ENCODE measurements at regions not wholly inside any gene's neighbourhood (a gene's known extent, or its start where the extent isn't known, plus 50 kb on each side); places are given as distances from the start of the nearest gene placed in this dataset.

GRCh38 chr10:65581426-65582026, 1344.3 kb upstream of the LRRTM3 start:
- Histone ChIP-seq H3K9me3 (ENCODE audit: severe bottlenecking) (no peaks in the 10 kb centered on the region), H3K4me3 (ENCODE audit: low read depth, low read length) (no peak overlapping the region), H3K27ac (no peak overlapping the region), H3K27me3 (ENCODE audit: insufficient read depth, low read depth, severe bottlenecking) (no peaks in the 10 kb centered on the region), H3K36me3 (no peaks in the 10 kb centered on the region)
- TF ChIP-seq CTCF (IDR thresholded peaks at IDR 0.05; ENCODE audit: low read depth, low read length), result no peak
- no peak for DNase-seq

GRCh38 chr10:65602182-65602865, 1323.5 kb upstream of the LRRTM3 start:
- no peaks in the 10 kb centered on the region for H3K27me3 ChIP-seq (ENCODE audit: insufficient read depth, low read depth, severe bottlenecking)
- no peaks in the 10 kb centered on the region; the same call in 1 of the 2 replicates for H3K36me3 ChIP-seq
- no peaks in the 10 kb centered on the region for H3K9me3 ChIP-seq (ENCODE audit: severe bottlenecking)
- no peak for DNase-seq
- TF ChIP-seq CTCF (IDR thresholded peaks at IDR 0.05; ENCODE audit: low read depth, low read length), result no peak
- H3K4me3 ChIP-seq (ENCODE audit: low read depth, low read length), result no peak overlapping the region
- H3K27ac ChIP-seq, result no peak overlapping the region

GRCh38 chr10:65611592-65611991, 1314.2 kb upstream of the LRRTM3 start:
- Histone ChIP-seq H3K27me3 (ENCODE audit: insufficient read depth, low read depth, severe bottlenecking) (no peaks in the 10 kb centered on the region), H3K36me3 (peaks cover 3% of the 10 kb centered on the region; the same call in 1 of the 2 replicates), H3K9me3 (ENCODE audit: severe bottlenecking) (peaks cover 3% of the 10 kb centered on the region), H3K27ac (no peak overlapping the region), H3K4me3 (ENCODE audit: low read depth, low read length) (no peak overlapping the region)
- no peak for TF ChIP-seq CTCF (IDR thresholded peaks at IDR 0.05; ENCODE audit: low read depth, low read length)
- no peak for DNase-seq

GRCh38 chr10:65614956-65615565, 1310.8 kb upstream of the LRRTM3 start:
- no peaks in the 10 kb centered on the region for H3K27me3 ChIP-seq (ENCODE audit: insufficient read depth, low read depth, severe bottlenecking)
- H3K9me3 ChIP-seq (ENCODE audit: severe bottlenecking), result peaks cover 3% of the 10 kb centered on the region
- peaks cover 3% of the 10 kb centered on the region; the same call in 1 of the 2 replicates for H3K36me3 ChIP-seq
- no peak for TF ChIP-seq CTCF (IDR thresholded peaks at IDR 0.05; ENCODE audit: low read depth, low read length)
- no peak overlapping the region for H3K27ac ChIP-seq
- DNase-seq, result no peak
- no peak overlapping the region for H3K4me3 ChIP-seq (ENCODE audit: low read depth, low read length)

GRCh38 chr10:65618126-65618525, 1307.7 kb upstream of the LRRTM3 start:
- no peak for TF ChIP-seq CTCF (IDR thresholded peaks at IDR 0.05; ENCODE audit: low read depth, low read length)
- Histone ChIP-seq H3K27me3 (ENCODE audit: insufficient read depth, low read depth, severe bottlenecking) (no peaks in the 10 kb centered on the region), H3K9me3 (ENCODE audit: severe bottlenecking) (peaks cover 3% of the 10 kb centered on the region), H3K4me3 (ENCODE audit: low read depth, low read length) (no peak overlapping the region), H3K36me3 (peaks cover 3% of the 10 kb centered on the region; the same call in 1 of the 2 replicates), H3K27ac (no peak overlapping the region)
- DNase-seq, result no peak
